Breast epithelium (tissue), 3 donors: ENCODE measurements at regions not wholly inside any gene's neighbourhood (a gene's known extent, or its start where the extent isn't known, plus 50 kb on each side); places are given as distances from the start of the nearest gene placed in this dataset.
A peak's percentile ranks its signal among the peaks of the same experiment; 100 is the strongest.

ENCODE experiments used
- POLR2AphosphoS5 ChIP-seq, 3 donors: sonication (generic); formaldehyde crosslinking; IDR thresholded peaks; one replicate each; pipeline ENCODE4 v1.6.1; 2017; ENCODE audit warnings: antibody characterized with exemption in 3 of 3
- TF ChIP-seq, protein P1 (sequence below), 3 donors: fragments of 450-650 bp; IDR thresholded peaks; one replicate each; pipeline ENCODE4 v1.5.1; 2016 to 2017; ENCODE audit warnings: antibody characterized with exemption in 3 of 3, mild to moderate bottlenecking in 3 of 3, moderate library complexity in 3 of 3

DNA sequence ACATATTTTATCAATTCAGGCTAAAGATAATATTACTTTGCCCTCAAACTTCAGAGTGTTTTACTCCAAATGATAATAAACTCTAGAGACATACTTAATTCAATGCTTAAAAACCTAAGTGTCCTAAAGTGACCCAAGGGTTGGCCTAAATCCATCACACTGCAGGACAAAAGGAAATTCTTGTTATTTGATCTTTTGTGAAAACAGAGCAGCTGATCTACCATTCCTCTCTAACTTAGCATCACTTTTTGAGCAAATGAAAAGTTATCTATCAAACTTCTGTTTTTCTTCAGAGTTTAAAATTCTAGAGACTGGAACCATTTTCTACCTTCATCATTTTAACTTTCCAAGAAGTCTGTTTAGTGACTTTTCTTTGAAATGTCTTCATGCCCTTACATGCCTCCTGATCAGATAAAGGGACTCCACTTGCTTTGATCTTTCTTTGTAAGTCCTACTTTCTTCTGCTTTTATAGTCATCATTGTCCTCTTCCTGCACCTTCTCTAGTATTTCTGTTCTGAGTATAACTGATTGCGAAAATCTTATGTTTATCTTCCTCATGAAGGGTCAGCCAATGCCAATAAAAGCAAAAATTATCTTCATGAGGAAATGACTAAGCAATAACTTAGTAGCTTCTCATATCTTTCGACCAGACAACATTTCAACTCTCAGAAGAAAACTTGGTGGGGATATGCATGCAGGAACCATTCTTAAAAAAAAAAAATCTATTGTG, 378.7 kb upstream of the TGFBR2 start:
- TF ChIP-seq, protein P1, sequence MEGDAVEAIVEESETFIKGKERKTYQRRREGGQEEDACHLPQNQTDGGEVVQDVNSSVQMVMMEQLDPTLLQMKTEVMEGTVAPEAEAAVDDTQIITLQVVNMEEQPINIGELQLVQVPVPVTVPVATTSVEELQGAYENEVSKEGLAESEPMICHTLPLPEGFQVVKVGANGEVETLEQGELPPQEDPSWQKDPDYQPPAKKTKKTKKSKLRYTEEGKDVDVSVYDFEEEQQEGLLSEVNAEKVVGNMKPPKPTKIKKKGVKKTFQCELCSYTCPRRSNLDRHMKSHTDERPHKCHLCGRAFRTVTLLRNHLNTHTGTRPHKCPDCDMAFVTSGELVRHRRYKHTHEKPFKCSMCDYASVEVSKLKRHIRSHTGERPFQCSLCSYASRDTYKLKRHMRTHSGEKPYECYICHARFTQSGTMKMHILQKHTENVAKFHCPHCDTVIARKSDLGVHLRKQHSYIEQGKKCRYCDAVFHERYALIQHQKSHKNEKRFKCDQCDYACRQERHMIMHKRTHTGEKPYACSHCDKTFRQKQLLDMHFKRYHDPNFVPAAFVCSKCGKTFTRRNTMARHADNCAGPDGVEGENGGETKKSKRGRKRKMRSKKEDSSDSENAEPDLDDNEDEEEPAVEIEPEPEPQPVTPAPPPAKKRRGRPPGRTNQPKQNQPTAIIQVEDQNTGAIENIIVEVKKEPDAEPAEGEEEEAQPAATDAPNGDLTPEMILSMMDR (IDR thresholded peaks at IDR 0.05), result no peak
- peak in 1 of 3 donors; percentile 13 for TF ChIP-seq POLR2AphosphoS5 (IDR thresholded peaks at IDR 0.05)
